ENCODE measurements at regions not wholly inside any gene's neighbourhood (a gene's known extent, or its start where the extent isn't known, plus 50 kb on each side); places are given as distances from the start of the nearest gene placed in this dataset.
"Not testable (repeated sequence)": the region's sequence is repeated elsewhere in the genome, so short reads cannot be mapped to it uniquely, and the experiment has no call there.

DNA sequence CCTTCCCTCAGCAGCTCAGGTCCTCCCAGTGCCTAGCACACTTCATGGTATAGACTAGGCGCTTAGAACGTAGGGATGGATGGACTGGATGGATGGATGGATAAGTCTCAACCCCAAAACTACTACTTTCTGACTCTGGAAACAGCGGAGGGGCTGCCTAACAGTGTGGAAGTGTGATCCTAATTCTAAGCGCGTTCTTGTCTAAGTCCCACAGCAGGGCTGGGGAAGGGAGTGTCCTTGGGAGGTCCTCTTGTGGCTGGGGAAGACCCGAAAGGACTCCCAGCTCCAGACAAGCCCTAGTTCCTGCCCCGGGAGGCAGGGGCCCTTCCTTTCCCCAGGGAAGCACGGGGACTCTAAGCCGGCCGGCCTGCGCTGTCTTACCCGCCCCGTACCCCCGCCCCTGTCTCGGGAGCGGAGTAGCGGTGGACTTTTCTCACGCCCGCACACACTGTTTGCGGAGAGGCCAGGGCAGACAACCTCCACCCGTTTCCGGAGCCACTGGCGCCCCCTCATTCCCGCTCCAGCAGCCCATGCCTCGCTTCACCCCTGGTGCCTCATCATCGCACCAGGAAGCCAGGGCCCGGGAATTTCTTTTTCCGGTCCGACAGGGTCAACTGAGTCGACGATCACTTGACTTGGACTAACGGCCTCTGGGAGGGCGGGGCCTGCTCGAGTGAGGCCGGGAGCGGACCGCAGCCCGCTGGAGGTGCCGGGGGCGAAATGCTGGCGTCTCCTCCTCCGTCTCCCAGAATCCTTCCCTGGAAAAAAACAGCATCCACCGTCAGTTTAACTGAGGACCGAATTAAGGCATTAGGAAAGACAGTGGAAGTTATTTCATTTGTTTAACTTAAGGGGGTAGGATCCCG lies 133.3 kb downstream of the TBC1D2B start:
- 0 to 83% (median 8%) methylated on average over 1 to 6 of the region's 45 CpGs; no CpG with 5 or more reads in 3 of the 10 experiments for WGBS, 10 experiments
- ATAC-seq (replicated peaks in 6 of 8) = peak; percentile 85 to 94 (median 88)
- H3K27ac ChIP-seq = peak overlapping the region in 1 of 2 donors; percentile 38
- in situ Hi-C loops (cut with MboI; ENCODE audit: low pct_unique_long_range_greater_than_20kb in 2 of 9, low sequenced_read_pairs in 9 of 9, unreplicated experiment in 9 of 9) = no loop called here
- peak overlapping the region; percentile 23 to 45 (median 30) for H3K4me3 ChIP-seq
- H3K4me1 ChIP-seq (replicated peaks in 1 of 2) = peaks cover 3 to 7% of the 10 kb centered on the region in 2 donors

GRCh38 chr15:77942611-77943211 lies 134.8 kb downstream of the TBC1D2B start:
- in situ Hi-C loops (cut with MboI; ENCODE audit: low pct_unique_long_range_greater_than_20kb in 2 of 9, low sequenced_read_pairs in 9 of 9, unreplicated experiment in 9 of 9) = no loop called here
- Histone ChIP-seq H3K4me3 (no peak overlapping the region), H3K27ac (no peak overlapping the region), H3K4me1 (replicated peaks in 1 of 2) (peaks cover 6 to 9% of the 10 kb centered on the region in 2 donors)
- no peak for ATAC-seq (replicated peaks in 6 of 8)
- WGBS, 10 experiments = 60 to 100% (median 87%) methylated on average over 2 to 4 of the region's 6 CpGs; no CpG with 5 or more reads in 3 of the 10 experiments

DNA sequence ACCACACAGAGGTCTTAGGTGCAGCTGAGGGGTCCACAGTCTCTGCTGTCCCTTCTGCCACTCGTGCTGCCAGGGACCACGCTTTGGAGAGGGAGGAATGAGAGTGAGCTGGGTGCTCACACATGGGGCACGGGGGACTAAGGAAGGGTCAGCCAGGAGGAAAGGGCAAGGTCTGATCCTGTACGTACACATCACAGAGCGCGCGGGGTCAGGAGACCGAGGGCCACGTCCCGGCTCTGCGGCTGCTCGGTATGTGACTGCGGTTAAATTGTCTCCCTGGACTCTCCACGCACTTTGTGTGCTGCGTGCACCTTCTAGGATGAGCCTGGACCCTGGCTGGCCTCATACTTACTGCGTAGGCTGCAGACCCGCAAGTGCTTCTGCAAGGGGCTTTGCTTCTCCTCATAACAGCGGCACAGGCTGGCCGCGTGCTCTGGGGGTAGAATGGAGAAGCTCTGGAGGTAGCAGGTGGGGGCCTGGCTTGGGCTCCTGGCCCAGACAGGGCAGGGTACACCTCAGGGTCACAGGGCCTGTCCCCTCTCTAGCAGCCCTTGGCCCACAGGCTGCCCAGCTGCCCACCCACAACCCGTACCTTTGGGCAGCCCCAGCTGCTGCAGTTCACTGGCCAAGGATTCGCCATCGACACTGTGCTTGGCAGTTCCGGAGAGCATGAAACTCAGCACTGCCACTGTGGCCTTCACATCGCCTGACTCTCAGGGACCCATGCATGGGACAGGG lies 136.3 kb downstream of the TBC1D2B start:
- in situ Hi-C loops (cut with MboI; ENCODE audit: low pct_unique_long_range_greater_than_20kb in 2 of 9, low sequenced_read_pairs in 9 of 9, unreplicated experiment in 9 of 9); H3K4me3 ChIP-seq; ATAC-seq (replicated peaks in 6 of 8): not testable (repeated sequence)

GRCh38 chr15:77940381-77940947 lies 137.0 kb downstream of the TBC1D2B start:
- in situ Hi-C loops (cut with MboI; ENCODE audit: low pct_unique_long_range_greater_than_20kb in 2 of 9, low sequenced_read_pairs in 9 of 9, unreplicated experiment in 9 of 9) = no loop called here
- no peak overlapping the region for H3K27ac ChIP-seq
- WGBS, 10 experiments = 79 to 100% (median 80%) methylated on average over 1 to 5 of the region's 8 CpGs; no CpG with 5 or more reads in 7 of the 10 experiments
- H3K4me3 ChIP-seq = no peak overlapping the region
- ATAC-seq (replicated peaks in 6 of 8) = no peak
- H3K4me1 ChIP-seq (replicated peaks in 1 of 2) = peaks cover 6 to 9% of the 10 kb centered on the region in 2 donors

More for the DNA sequence above, 136.3 kb downstream of the TBC1D2B start:
- not testable (repeated sequence) for H3K4me1 ChIP-seq (replicated peaks in 1 of 2); H3K27ac ChIP-seq
- 82 to 89% methylated on average over 2 to 3 of the region's 25 CpGs; no CpG with 5 or more reads in 8 of the 10 experiments for WGBS, 10 experiments

GRCh38 chr15:77939851-77940250 lies 137.7 kb downstream of the TBC1D2B start:
- WGBS, 10 experiments = 68% methylated on average over 6 of the region's 12 CpGs; no CpG with 5 or more reads in 9 of the 10 experiments
- in situ Hi-C loops (cut with MboI; ENCODE audit: low pct_unique_long_range_greater_than_20kb in 2 of 9, low sequenced_read_pairs in 9 of 9, unreplicated experiment in 9 of 9) = no loop called here

GRCh38 chr15:77939026-77939425 lies 138.5 kb downstream of the TBC1D2B start:
- WGBS, 10 experiments = 20 to 39% methylated on average over 1 to 2 of the region's 4 CpGs; no CpG with 5 or more reads in 8 of the 10 experiments
- H3K4me1 ChIP-seq (replicated peaks in 1 of 2); H3K27ac ChIP-seq; H3K4me3 ChIP-seq; in situ Hi-C loops (cut with MboI; ENCODE audit: low pct_unique_long_range_greater_than_20kb in 2 of 9, low sequenced_read_pairs in 9 of 9, unreplicated experiment in 9 of 9): not testable (repeated sequence)
- ATAC-seq (replicated peaks in 6 of 8) = peak; percentile 36 to 76 (median 65)

More at GRCh38 chr15:77939851-77940250, 137.7 kb downstream of the TBC1D2B start:
- Histone ChIP-seq H3K27ac (no peak overlapping the region), H3K4me1 (replicated peaks in 1 of 2) (peaks cover 6 to 7% of the 10 kb centered on the region in 2 donors), H3K4me3 (no peak overlapping the region)
- ATAC-seq (replicated peaks in 6 of 8) = no peak

DNA sequence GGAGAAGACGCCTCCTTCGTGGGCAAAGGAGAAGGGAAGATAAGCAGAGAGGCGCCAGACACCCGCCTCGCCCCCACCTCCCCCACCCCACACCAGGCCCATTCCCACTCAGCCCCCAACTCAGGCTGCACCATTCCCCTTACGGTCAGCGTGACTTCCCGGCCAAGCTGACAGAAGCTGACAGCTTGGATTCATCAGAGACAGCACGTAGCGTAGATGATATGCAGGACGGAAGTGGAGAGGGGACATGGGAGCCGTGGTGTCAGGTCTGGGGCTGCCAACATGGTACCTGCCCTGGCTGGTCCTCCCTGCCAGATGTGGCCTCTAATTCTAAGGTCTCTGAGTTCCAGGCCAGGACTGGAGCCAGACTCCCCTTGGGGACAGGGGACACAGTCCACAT lies 139.0 kb downstream of the TBC1D2B start:
- H3K27ac ChIP-seq; in situ Hi-C loops (cut with MboI; ENCODE audit: low pct_unique_long_range_greater_than_20kb in 2 of 9, low sequenced_read_pairs in 9 of 9, unreplicated experiment in 9 of 9); H3K4me1 ChIP-seq (replicated peaks in 1 of 2); H3K4me3 ChIP-seq: not testable (repeated sequence)
- no CpG with 5 or more reads among the region's 12 CpGs for WGBS, 10 experiments
- peak in 1 of 8 experiments; percentile 7 for ATAC-seq (replicated peaks in 6 of 8)

- H3K27ac ChIP-seq; H3K4me3 ChIP-seq; ATAC-seq (replicated peaks in 6 of 8); H3K4me1 ChIP-seq (replicated peaks in 1 of 2); in situ Hi-C loops (cut with MboI; ENCODE audit: low pct_unique_long_range_greater_than_20kb in 2 of 9, low sequenced_read_pairs in 9 of 9, unreplicated experiment in 9 of 9): not testable (repeated sequence)
These were observed 140.9 kb downstream of the TBC1D2B start for GRCh38 chr15:77936567-77936966.

- H3K4me1 ChIP-seq (replicated peaks in 1 of 2); H3K4me3 ChIP-seq; H3K27ac ChIP-seq; in situ Hi-C loops (cut with MboI; ENCODE audit: low pct_unique_long_range_greater_than_20kb in 2 of 9, low sequenced_read_pairs in 9 of 9, unreplicated experiment in 9 of 9); ATAC-seq (replicated peaks in 6 of 8): not testable (repeated sequence)
- WGBS, 10 experiments = 60% methylated on average over 1 of the region's 6 CpGs; no CpG with 5 or more reads in 8 of the 10 experiments
These were observed 143.0 kb downstream of the TBC1D2B start for GRCh38 chr15:77934516-77934915.

DNA sequence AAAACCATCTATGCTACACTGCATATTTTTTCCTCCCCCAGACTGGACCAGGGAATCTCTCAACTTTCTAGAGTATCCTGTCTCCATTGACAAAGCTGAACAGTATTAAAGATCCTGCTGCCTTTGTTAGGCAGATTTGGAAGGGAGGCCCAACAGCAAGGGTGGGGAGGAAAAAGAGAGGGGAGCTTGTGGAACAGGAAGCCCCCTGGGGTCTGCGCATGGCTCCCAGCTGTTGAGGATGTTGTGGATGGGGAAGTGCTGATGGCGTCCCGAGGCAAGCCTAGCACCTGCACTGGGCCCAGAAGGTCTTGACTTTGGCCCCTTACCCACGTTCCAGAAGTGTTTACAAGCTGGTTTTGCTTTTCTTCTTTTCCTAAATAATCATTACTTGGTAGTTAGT lies 146.6 kb downstream of the TBC1D2B start:
- H3K27ac ChIP-seq; ATAC-seq (replicated peaks in 6 of 8); H3K4me1 ChIP-seq (replicated peaks in 1 of 2); H3K4me3 ChIP-seq; in situ Hi-C loops (cut with MboI; ENCODE audit: low pct_unique_long_range_greater_than_20kb in 2 of 9, low sequenced_read_pairs in 9 of 9, unreplicated experiment in 9 of 9): not testable (repeated sequence)
- no CpG with 5 or more reads among the region's 4 CpGs for WGBS, 10 experiments

- H3K4me3 ChIP-seq; H3K27ac ChIP-seq; in situ Hi-C loops (cut with MboI; ENCODE audit: low pct_unique_long_range_greater_than_20kb in 2 of 9, low sequenced_read_pairs in 9 of 9, unreplicated experiment in 9 of 9); H3K4me1 ChIP-seq (replicated peaks in 1 of 2); ATAC-seq (replicated peaks in 6 of 8): not testable (repeated sequence)
- 0% methylated on average over 1 of the region's 3 CpGs; no CpG with 5 or more reads in 9 of the 10 experiments for WGBS, 10 experiments
These were observed 147.0 kb downstream of the TBC1D2B start for GRCh38 chr15:77930490-77930889.

DNA sequence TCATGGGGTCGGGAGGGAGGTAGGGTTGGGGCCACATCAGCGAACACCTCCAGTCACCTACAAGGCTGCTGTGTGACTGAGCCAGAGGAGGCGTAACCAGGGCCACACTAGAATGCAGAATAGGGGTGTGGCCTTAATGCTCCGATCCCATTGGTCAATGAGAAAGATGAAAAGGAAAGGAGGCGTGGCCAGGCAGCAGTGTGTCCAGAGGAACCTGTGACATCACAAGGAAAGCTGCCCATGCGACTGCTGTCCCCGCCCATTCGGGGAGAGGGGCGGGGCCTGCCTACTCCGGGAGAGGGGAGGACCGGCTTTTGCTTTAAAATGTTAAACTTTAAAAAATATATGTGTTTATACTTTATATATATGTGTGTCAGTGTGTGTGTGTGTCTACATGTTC lies 150.7 kb downstream of the TBC1D2B start:
- ATAC-seq (replicated peaks in 6 of 8); in situ Hi-C loops (cut with MboI; ENCODE audit: low pct_unique_long_range_greater_than_20kb in 2 of 9, low sequenced_read_pairs in 9 of 9, unreplicated experiment in 9 of 9); H3K27ac ChIP-seq; H3K4me1 ChIP-seq (replicated peaks in 1 of 2); H3K4me3 ChIP-seq: not testable (repeated sequence)
- 100% methylated on average over 1 of the region's 11 CpGs; no CpG with 5 or more reads in 9 of the 10 experiments for WGBS, 10 experiments

DNA sequence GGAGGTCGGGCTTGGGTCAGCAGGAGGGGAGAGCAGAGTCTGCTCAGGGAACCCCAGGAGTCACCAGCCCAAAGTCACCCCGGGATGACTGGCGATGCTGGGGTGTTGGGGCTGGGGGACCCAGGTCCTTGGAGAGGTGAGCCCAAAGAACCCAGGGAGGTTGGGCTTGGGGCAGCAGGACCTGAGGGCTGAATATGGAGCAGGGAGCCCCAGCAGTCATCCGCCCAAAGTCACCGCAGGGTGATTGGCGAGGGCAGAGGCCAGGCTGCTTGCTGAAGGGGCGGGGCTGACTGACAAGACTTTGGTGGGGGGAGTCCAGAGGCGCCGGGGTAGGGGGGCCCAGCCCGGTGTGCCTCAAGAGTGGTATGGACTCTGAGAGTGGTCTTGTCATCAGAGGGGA lies 151.2 kb downstream of the TBC1D2B start:
- ATAC-seq (replicated peaks in 6 of 8); H3K27ac ChIP-seq; in situ Hi-C loops (cut with MboI; ENCODE audit: low pct_unique_long_range_greater_than_20kb in 2 of 9, low sequenced_read_pairs in 9 of 9, unreplicated experiment in 9 of 9); H3K4me1 ChIP-seq (replicated peaks in 1 of 2); H3K4me3 ChIP-seq: not testable (repeated sequence)
- WGBS, 10 experiments = no CpG with 5 or more reads among the region's 10 CpGs
